ENCODE measurements at regions not wholly inside any gene's neighbourhood (a gene's known extent, or its start where the extent isn't known, plus 50 kb on each side); places are given as distances from the start of the nearest gene placed in this dataset.

DNA sequence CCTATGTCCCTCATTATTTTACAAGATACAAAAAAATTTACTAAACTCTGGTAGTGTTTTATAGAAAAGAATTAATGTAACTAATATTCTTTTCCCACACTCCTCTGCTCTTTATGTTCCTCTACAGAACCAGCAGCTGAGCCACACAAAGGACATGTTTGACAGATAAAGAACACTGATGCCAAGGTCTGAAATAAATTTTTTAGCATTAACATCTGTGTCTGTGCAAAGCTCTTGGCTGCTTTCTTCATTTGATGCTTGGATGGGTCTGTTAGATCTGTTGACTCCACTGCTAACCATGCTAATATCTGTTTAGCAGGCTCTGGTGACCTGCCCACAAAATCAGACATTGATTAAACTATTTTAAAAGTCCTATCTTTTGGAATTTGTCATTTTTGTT is 2363.8 kb downstream of the PCDH9 start:
- no peak for TF ChIP-seq EP300 (IDR thresholded peaks at IDR 0.05)
- Histone ChIP-seq H3K4me3 (no peak overlapping the region), H3K4me1 (ENCODE audit: insufficient read depth) (no peaks in the 10 kb centered on the region), H3K9me3 (no peaks in the 10 kb centered on the region), H3K36me3 (no peaks in the 10 kb centered on the region), H3K27ac (no peak overlapping the region), H3K27me3 (no peaks in the 10 kb centered on the region)
- intact Hi-C loops (cut with DNase I): no loop called here
- DNase-seq: no peak

- no peak for DNase-seq
- no peaks in the 10 kb centered on the region for H3K36me3 ChIP-seq
- intact Hi-C loops (cut with DNase I): no loop called here
- H3K4me1 ChIP-seq (ENCODE audit: insufficient read depth): no peaks in the 10 kb centered on the region
- H3K4me3 ChIP-seq: no peak overlapping the region
- H3K9me3 ChIP-seq: no peaks in the 10 kb centered on the region
- H3K27me3 ChIP-seq: peaks cover 5% of the 10 kb centered on the region
- no peak overlapping the region for H3K27ac ChIP-seq
- TF ChIP-seq EP300 (IDR thresholded peaks at IDR 0.05) (no peak), POLR2A (IDR thresholded peaks at IDR 0.05) (no peak)
- TF ChIP-seq, protein P1, sequence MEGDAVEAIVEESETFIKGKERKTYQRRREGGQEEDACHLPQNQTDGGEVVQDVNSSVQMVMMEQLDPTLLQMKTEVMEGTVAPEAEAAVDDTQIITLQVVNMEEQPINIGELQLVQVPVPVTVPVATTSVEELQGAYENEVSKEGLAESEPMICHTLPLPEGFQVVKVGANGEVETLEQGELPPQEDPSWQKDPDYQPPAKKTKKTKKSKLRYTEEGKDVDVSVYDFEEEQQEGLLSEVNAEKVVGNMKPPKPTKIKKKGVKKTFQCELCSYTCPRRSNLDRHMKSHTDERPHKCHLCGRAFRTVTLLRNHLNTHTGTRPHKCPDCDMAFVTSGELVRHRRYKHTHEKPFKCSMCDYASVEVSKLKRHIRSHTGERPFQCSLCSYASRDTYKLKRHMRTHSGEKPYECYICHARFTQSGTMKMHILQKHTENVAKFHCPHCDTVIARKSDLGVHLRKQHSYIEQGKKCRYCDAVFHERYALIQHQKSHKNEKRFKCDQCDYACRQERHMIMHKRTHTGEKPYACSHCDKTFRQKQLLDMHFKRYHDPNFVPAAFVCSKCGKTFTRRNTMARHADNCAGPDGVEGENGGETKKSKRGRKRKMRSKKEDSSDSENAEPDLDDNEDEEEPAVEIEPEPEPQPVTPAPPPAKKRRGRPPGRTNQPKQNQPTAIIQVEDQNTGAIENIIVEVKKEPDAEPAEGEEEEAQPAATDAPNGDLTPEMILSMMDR (IDR thresholded peaks at IDR 0.05): no peak
Measured at GRCh38 chr13:64855506-64855905, 2374.6 kb downstream of the PCDH9 start.

DNA sequence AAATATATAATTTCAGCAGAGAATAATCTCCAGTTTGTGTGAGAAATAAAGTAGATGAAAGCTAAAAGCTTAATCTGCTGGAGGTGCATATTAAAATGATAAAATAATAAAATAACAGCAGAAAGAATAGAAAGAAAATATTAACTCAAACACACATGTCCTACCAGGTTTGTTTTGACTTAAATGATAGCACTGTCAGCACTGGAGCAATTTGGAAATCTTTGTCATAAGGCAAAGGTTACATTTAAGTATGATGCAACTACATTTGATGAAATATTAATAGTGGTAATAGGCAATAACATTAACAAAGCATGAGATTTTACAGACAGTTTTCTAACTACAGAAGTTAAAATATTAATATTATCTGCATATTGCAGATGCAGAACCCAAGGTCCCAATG is 2380.1 kb downstream of the PCDH9 start:
- Histone ChIP-seq H3K27me3 (peaks cover 2% of the 10 kb centered on the region), H3K9me3 (no peaks in the 10 kb centered on the region), H3K4me1 (ENCODE audit: insufficient read depth) (no peaks in the 10 kb centered on the region), H3K36me3 (no peaks in the 10 kb centered on the region), H3K4me3 (no peak overlapping the region), H3K27ac (no peak overlapping the region)
- no peak for DNase-seq
- intact Hi-C loops (cut with DNase I): no loop called here
- no peak for TF ChIP-seq POLR2A (IDR thresholded peaks at IDR 0.05)
- TF ChIP-seq, protein P1 (IDR thresholded peaks at IDR 0.05): no peak

GRCh38 chr13:64849196-64849595 is 2380.9 kb downstream of the PCDH9 start:
- TF ChIP-seq, protein P1 (IDR thresholded peaks at IDR 0.05): no peak
- TF ChIP-seq POLR2A (IDR thresholded peaks at IDR 0.05) (no peak), EP300 (IDR thresholded peaks at IDR 0.05) (no peak)
- H3K4me1 ChIP-seq (ENCODE audit: insufficient read depth): no peaks in the 10 kb centered on the region
- H3K27me3 ChIP-seq: peaks cover 2% of the 10 kb centered on the region
- H3K36me3 ChIP-seq: no peaks in the 10 kb centered on the region
- DNase-seq: no peak
- no peak overlapping the region for H3K4me3 ChIP-seq
- H3K9me3 ChIP-seq: no peaks in the 10 kb centered on the region
- no peak overlapping the region for H3K27ac ChIP-seq
- intact Hi-C loops (cut with DNase I): no loop called here

GRCh38 chr13:64847767-64848166 is 2382.4 kb downstream of the PCDH9 start:
- DNase-seq: no peak
- Histone ChIP-seq H3K27ac (no peak overlapping the region), H3K4me1 (ENCODE audit: insufficient read depth) (no peaks in the 10 kb centered on the region), H3K4me3 (no peak overlapping the region), H3K36me3 (no peaks in the 10 kb centered on the region), H3K27me3 (peaks cover 2% of the 10 kb centered on the region), H3K9me3 (no peaks in the 10 kb centered on the region)
- intact Hi-C loops (cut with DNase I): no loop called here
- 63 to 66% (median 65%) methylated on average over 6 of the region's 6 CpGs for WGBS, 3 donors
- TF ChIP-seq EP300 (IDR thresholded peaks at IDR 0.05) (no peak), POLR2A (IDR thresholded peaks at IDR 0.05) (no peak)
- TF ChIP-seq, protein P1 (IDR thresholded peaks at IDR 0.05): no peak

Data from ovary (tissue), 7 donors.